RKO (cell line): ENCODE measurements at regions not wholly inside any gene's neighbourhood (a gene's known extent, or its start where the extent isn't known, plus 50 kb on each side); places are given as distances from the start of the nearest gene placed in this dataset.
"Not testable (repeated sequence)": the region's sequence is repeated elsewhere in the genome, so short reads cannot be mapped to it uniquely, and the experiment has no call there.

Experiments used
- DNase-seq: peaks from one replicate; pipeline ENCODE4 v3.0.0-alpha.2; 2016; ENCODE audit warnings: low spot score

GRCh38 chr11:87639753-87640364, 535.4 kb downstream of the RAB38 start:
- DNase-seq: no peak

- DNase-seq: no peak
Observed at GRCh38 chr11:87635001-87635400, 540.2 kb downstream of the RAB38 start.

- DNase-seq: no peak
Observed at GRCh38 chr11:87634331-87634730, 540.9 kb downstream of the RAB38 start.

- DNase-seq: no peak
Observed at GRCh38 chr11:87628957-87629356, 546.3 kb downstream of the RAB38 start.

- no peak for DNase-seq
Observed at GRCh38 chr11:87628026-87628580, 547.1 kb downstream of the RAB38 start.

- not testable (repeated sequence) for DNase-seq
Observed at GRCh38 chr11:87623531-87624365, 551.5 kb downstream of the RAB38 start.

GRCh38 chr11:87616511-87616910, 558.7 kb downstream of the RAB38 start:
- DNase-seq: no peak

- DNase-seq: no peak
Observed at GRCh38 chr11:87604350-87604749, 566.6 kb downstream of the TMEM135 start.

GRCh38 chr11:87603887-87604286, 566.2 kb downstream of the TMEM135 start:
- no peak for DNase-seq

- no peak for DNase-seq
Observed at GRCh38 chr11:87602776-87603175, 565.0 kb downstream of the TMEM135 start.

- no peak for DNase-seq
Observed at GRCh38 chr11:87600938-87601337, 563.2 kb downstream of the TMEM135 start.

- no peak for DNase-seq
Observed at GRCh38 chr11:87597725-87598124, 560.0 kb downstream of the TMEM135 start.

- no peak for DNase-seq
Observed at GRCh38 chr11:87596176-87596575, 558.4 kb downstream of the TMEM135 start.

- DNase-seq: no peak
Observed at GRCh38 chr11:87589082-87589481, 551.3 kb downstream of the TMEM135 start.

- not testable (repeated sequence) for DNase-seq
Observed at GRCh38 chr11:87585613-87586012, 547.9 kb downstream of the TMEM135 start.

- no peak for DNase-seq
Observed at GRCh38 chr11:87583931-87584330, 546.2 kb downstream of the TMEM135 start.

GRCh38 chr11:87575088-87575487, 537.4 kb downstream of the TMEM135 start:
- DNase-seq: no peak

GRCh38 chr11:87574193-87574592, 536.5 kb downstream of the TMEM135 start:
- no peak for DNase-seq

- no peak for DNase-seq
Observed at GRCh38 chr11:87573708-87574107, 536.0 kb downstream of the TMEM135 start.

- no peak for DNase-seq
Observed at GRCh38 chr11:87572881-87573280, 535.1 kb downstream of the TMEM135 start.

- no peak for DNase-seq
Observed at GRCh38 chr11:87560352-87560751, 522.6 kb downstream of the TMEM135 start.

- DNase-seq: not testable (repeated sequence)
Observed at GRCh38 chr11:87559852-87560251, 522.1 kb downstream of the TMEM135 start.

- DNase-seq: no peak
Observed at GRCh38 chr11:87555101-87555500, 517.4 kb downstream of the TMEM135 start.
